ENCODE measurements at regions not wholly inside any gene's neighbourhood (a gene's known extent, or its start where the extent isn't known, plus 50 kb on each side); places are given as distances from the start of the nearest gene placed in this dataset.
"Not testable (repeated sequence)": the region's sequence is repeated elsewhere in the genome, so short reads cannot be mapped to it uniquely, and the experiment has no call there.

DNA sequence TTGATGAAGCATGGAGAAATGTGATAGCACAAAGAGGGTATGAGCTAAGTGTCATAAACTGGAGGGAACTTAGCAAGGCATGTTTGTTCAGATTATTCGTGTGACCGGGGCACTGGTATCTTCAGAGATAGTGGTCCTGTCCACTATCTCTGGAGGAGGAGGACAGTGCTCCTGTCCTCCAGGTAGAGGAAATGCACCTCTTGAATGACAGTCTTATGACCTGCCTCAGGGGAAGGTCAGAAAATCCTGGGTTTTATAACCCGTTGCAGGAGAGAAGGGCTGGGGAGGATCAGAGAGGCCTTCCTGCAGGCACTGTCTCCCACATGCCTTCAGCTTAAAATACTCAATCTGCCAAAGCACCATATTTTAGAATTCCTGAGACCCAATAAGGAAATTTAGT lies 213.5 kb upstream of the UBL3 start:
- TF ChIP-seq CTCF (IDR thresholded peaks at IDR 0.05) (no peak), EP300 (IDR thresholded peaks at IDR 0.05) (no peak), POLR2A (IDR thresholded peaks at IDR 0.05) (no peak)
- no peak for DNase-seq
- H3K4me1 ChIP-seq (ENCODE audit: insufficient read depth) = no peaks in the 10 kb centered on the region
- H3K9me3 ChIP-seq = no peaks in the 10 kb centered on the region
- 70 to 86% (median 76%) methylated on average over 3 of the region's 3 CpGs for whole genome bisulfite sequencing, 3 donors
- no peaks in the 10 kb centered on the region for H3K36me3 ChIP-seq
- H3K27me3 ChIP-seq = no peaks in the 10 kb centered on the region
- H3K4me3 ChIP-seq = no peak overlapping the region
- intact Hi-C loops (cut with DNase I) = no loop called here
- H3K27ac ChIP-seq = no peak overlapping the region

DNA sequence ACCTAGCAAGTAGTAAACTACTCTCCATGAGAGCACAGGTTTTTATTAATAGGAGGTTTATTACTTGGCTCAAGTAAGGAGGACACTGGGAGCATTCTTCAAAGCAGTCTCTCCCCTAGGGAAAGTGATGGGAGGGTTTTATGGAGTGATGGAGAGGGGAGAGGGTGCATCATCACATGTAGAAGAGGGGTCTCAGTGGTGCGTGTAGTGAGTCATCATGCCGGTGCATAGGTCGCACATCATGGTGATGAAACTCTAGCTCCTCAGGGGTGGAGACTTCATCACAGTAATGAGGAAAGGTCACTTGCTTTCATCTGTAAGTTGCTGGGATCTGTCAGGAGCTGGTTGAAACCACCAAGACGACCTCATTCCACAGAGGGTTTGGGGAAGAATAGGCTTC lies 210.8 kb upstream of the UBL3 start:
- Histone ChIP-seq H3K4me3 (no peak overlapping the region), H3K27ac (no peak overlapping the region), H3K9me3 (no peaks in the 10 kb centered on the region), H3K27me3 (no peaks in the 10 kb centered on the region), H3K36me3 (no peaks in the 10 kb centered on the region), H3K4me1 (ENCODE audit: insufficient read depth) (no peaks in the 10 kb centered on the region)
- WGBS, 3 donors = 64 to 70% (median 66%) methylated on average over 4 of the region's 4 CpGs
- no peak for TF ChIP-seq CTCF (IDR thresholded peaks at IDR 0.05)
- no peak for TF ChIP-seq POLR2A (IDR thresholded peaks at IDR 0.05)
- no peak for TF ChIP-seq EP300 (IDR thresholded peaks at IDR 0.05)
- no peak for DNase-seq
- intact Hi-C loops (cut with DNase I) = no loop called here

GRCh38 chr13:30058429-30058828 lies 208.0 kb upstream of the UBL3 start:
- Histone ChIP-seq H3K36me3 (no peaks in the 10 kb centered on the region), H3K4me3 (no peak overlapping the region), H3K27me3 (no peaks in the 10 kb centered on the region), H3K9me3 (no peaks in the 10 kb centered on the region), H3K27ac (no peak overlapping the region), H3K4me1 (ENCODE audit: insufficient read depth) (no peaks in the 10 kb centered on the region)
- no peak for DNase-seq
- intact Hi-C loops (cut with DNase I) = no loop called here
- WGBS, 3 donors = 94 to 97% (median 94%) methylated on average over 3 of the region's 3 CpGs
- no peak for TF ChIP-seq CTCF (IDR thresholded peaks at IDR 0.05)
- TF ChIP-seq EP300 (IDR thresholded peaks at IDR 0.05) = no peak
- TF ChIP-seq POLR2A (IDR thresholded peaks at IDR 0.05) = no peak

DNA sequence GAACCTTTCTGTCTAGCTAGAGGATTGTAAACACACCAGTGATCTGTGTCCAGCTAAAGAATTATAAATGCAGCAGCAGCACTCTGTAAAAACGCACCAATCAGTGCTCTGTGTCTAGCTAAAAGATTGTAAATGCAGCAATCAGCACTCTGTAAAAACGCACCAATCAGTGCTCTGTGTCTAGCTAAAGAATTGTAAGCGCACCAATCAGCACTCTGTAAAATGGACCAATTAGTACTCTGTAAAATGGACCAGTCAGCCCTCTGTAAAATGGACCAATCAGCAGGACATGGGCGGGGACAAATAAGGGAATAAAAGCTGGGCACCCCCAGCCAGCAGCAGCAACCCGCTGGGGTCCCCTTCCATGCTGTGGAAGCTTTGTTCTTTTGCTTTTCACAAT lies 204.1 kb upstream of the UBL3 start:
- WGBS, 3 donors = 56 to 84% (median 57%) methylated on average over 5 of the region's 5 CpGs
- intact Hi-C loops (cut with DNase I) = not testable (repeated sequence)

GRCh38 chr13:30053939-30054338 lies 203.5 kb upstream of the UBL3 start:
- 32 to 40% (median 33%) methylated on average over 4 of the region's 4 CpGs for WGBS, 3 donors
- no peak for TF ChIP-seq POLR2A (IDR thresholded peaks at IDR 0.05)
- no peak for TF ChIP-seq EP300 (IDR thresholded peaks at IDR 0.05)
- TF ChIP-seq CTCF (IDR thresholded peaks at IDR 0.05) = no peak
- H3K36me3 ChIP-seq = no peaks in the 10 kb centered on the region
- H3K27me3 ChIP-seq = no peaks in the 10 kb centered on the region
- intact Hi-C loops (cut with DNase I) = no loop called here
- no peak for DNase-seq
- no peaks in the 10 kb centered on the region for H3K9me3 ChIP-seq
- no peaks in the 10 kb centered on the region for H3K4me1 ChIP-seq (ENCODE audit: insufficient read depth)
- no peak overlapping the region for H3K27ac ChIP-seq
- H3K4me3 ChIP-seq = no peak overlapping the region

More for the DNA sequence above, 204.1 kb upstream of the UBL3 start:
- H3K27ac ChIP-seq; DNase-seq; H3K27me3 ChIP-seq; H3K9me3 ChIP-seq; H3K4me1 ChIP-seq (ENCODE audit: insufficient read depth); H3K36me3 ChIP-seq; H3K4me3 ChIP-seq: not testable (repeated sequence)
